Neural crest cell (in vitro differentiated cells): ENCODE measurements at regions not wholly inside any gene's neighbourhood (a gene's known extent, or its start where the extent isn't known, plus 50 kb on each side); places are given as distances from the start of the nearest gene placed in this dataset.

Experiments
- DNase-seq: peaks from one replicate; pipeline ENCODE4 v3.0.0; 2021; ENCODE audit warnings: low read depth, mixed read lengths, low spot score
- H3K27ac Mint-ChIP-seq: one replicate; pipeline ENCODE4 v1.8.0; 2021; ENCODE audit warnings: mild to moderate bottlenecking, mixed read lengths; ENCODE audit not compliant: unreplicated experiment
- H3K27me3 Mint-ChIP-seq: 2 replicates; pipeline ENCODE4 v1.8.0; 2021; ENCODE audit warnings: low read depth, mild to moderate bottlenecking, mixed read lengths
- H3K36me3 Mint-ChIP-seq: 2 replicates; pipeline ENCODE4 v1.8.0; 2021; ENCODE audit warnings: low read depth, mild to moderate bottlenecking, mixed read lengths
- H3K4me1 Mint-ChIP-seq: 2 replicates; pipeline ENCODE4 v1.8.0; 2021; ENCODE audit warnings: mixed read lengths
- H3K4me3 Mint-ChIP-seq: one replicate; pipeline ENCODE4 v1.8.0; 2021; ENCODE audit warnings: mild to moderate bottlenecking, mixed read lengths
- H3K9me3 Mint-ChIP-seq: 2 replicates; pipeline ENCODE4 v1.8.0; 2021; ENCODE audit warnings: mixed read lengths
- TF ChIP-seq, protein P1 (sequence below): fragments of 200-600 bp; sonication (generic); conservative IDR thresholded peaks from 2 replicates; pipeline ENCODE4 v1.5.0; 2021; ENCODE audit warnings: antibody characterized with exemption, mild to moderate bottlenecking

DNA sequence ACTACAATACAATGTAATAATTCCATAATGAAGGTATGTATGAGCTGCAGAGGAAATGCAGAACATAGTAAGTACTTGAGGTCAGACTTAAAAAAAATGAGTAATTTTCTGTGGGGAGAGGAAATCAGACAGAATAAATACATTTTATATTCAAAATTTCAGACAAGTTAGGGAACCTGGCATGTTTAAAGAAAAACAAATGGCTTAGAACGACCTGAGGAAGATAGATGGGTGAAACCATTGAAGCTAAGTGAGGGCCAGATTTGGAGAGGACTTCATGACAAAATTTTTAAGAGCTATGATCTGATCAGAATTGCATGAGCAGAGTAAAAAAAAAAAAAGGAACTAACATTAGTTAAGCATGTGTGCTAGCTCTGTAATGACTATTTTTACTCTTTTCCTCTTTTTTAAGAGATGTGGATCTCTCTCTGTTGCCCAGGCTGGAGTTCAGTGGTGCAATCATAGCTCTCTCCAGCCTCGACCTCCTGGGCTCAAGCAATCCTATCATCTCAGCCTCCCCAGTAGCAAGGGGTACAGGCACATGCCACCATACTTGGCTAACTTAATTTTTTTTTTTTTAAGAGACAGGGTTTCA lies 157.6 kb upstream of the PDE3A start:
- H3K36me3 Mint-ChIP-seq = no peaks in the 10 kb centered on the region
- TF ChIP-seq, protein P1, sequence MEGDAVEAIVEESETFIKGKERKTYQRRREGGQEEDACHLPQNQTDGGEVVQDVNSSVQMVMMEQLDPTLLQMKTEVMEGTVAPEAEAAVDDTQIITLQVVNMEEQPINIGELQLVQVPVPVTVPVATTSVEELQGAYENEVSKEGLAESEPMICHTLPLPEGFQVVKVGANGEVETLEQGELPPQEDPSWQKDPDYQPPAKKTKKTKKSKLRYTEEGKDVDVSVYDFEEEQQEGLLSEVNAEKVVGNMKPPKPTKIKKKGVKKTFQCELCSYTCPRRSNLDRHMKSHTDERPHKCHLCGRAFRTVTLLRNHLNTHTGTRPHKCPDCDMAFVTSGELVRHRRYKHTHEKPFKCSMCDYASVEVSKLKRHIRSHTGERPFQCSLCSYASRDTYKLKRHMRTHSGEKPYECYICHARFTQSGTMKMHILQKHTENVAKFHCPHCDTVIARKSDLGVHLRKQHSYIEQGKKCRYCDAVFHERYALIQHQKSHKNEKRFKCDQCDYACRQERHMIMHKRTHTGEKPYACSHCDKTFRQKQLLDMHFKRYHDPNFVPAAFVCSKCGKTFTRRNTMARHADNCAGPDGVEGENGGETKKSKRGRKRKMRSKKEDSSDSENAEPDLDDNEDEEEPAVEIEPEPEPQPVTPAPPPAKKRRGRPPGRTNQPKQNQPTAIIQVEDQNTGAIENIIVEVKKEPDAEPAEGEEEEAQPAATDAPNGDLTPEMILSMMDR = no peak
- no peak for DNase-seq
- H3K9me3 Mint-ChIP-seq = peaks cover 4% of the 10 kb centered on the region
- no peaks in the 10 kb centered on the region for H3K27me3 Mint-ChIP-seq
- peaks cover 30% of the 10 kb centered on the region for H3K4me1 Mint-ChIP-seq
- H3K4me3 Mint-ChIP-seq = no peak overlapping the region
- no peak overlapping the region for H3K27ac Mint-ChIP-seq

DNA sequence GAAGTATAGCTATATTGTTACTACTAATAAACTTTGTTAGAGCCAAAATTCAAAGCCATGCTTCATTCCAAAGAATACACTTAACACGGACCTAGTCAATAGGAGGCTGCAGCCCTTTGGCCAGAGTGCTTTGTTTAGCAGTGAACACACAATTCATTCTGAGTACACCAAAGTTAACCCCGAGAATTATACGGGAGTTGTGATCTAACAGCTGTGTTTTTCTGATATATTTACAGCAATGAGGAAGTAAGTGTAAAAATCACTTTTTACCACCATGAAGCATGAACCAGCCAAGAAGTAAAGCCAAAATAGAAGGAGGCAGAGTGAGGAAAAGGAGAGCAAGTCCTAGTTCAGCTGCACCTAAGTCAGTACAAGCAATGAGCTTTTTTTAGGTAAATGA lies 156.8 kb upstream of the PDE3A start:
- peaks cover 2% of the 10 kb centered on the region for H3K36me3 Mint-ChIP-seq
- H3K4me3 Mint-ChIP-seq = no peak overlapping the region
- peaks cover 10% of the 10 kb centered on the region for H3K9me3 Mint-ChIP-seq
- TF ChIP-seq, protein P1 = no peak
- no peak overlapping the region for H3K27ac Mint-ChIP-seq
- H3K27me3 Mint-ChIP-seq = no peaks in the 10 kb centered on the region
- DNase-seq = no peak
- peaks cover 30% of the 10 kb centered on the region for H3K4me1 Mint-ChIP-seq

DNA sequence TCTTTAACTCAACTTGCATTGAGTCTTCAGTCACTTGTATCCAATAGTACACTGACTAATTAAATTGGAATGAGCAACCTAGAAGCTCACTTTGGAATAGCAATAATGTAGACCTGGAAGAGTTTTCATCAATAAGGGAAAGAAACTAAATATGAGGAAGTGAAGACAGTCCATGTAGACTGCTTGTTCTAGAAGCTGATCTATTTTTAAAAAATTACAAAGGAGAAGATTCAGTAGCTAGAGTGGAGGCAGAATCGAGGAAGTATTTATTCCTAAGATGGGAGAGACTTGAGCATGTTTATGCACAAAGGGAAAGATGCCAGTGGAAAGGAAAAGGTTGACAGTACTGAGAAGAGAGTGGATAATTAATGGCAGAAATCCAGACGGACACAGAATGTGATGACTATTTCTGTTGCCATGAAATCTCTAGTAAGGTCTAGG lies 156.3 kb upstream of the PDE3A start:
- TF ChIP-seq, protein P1 = no peak
- Mint-ChIP-seq H3K4me1 (peaks cover 30% of the 10 kb centered on the region), H3K27ac (no peak overlapping the region), H3K4me3 (no peak overlapping the region), H3K36me3 (peaks cover 2% of the 10 kb centered on the region), H3K9me3 (peaks cover 12% of the 10 kb centered on the region), H3K27me3 (no peaks in the 10 kb centered on the region)
- no peak for DNase-seq

DNA sequence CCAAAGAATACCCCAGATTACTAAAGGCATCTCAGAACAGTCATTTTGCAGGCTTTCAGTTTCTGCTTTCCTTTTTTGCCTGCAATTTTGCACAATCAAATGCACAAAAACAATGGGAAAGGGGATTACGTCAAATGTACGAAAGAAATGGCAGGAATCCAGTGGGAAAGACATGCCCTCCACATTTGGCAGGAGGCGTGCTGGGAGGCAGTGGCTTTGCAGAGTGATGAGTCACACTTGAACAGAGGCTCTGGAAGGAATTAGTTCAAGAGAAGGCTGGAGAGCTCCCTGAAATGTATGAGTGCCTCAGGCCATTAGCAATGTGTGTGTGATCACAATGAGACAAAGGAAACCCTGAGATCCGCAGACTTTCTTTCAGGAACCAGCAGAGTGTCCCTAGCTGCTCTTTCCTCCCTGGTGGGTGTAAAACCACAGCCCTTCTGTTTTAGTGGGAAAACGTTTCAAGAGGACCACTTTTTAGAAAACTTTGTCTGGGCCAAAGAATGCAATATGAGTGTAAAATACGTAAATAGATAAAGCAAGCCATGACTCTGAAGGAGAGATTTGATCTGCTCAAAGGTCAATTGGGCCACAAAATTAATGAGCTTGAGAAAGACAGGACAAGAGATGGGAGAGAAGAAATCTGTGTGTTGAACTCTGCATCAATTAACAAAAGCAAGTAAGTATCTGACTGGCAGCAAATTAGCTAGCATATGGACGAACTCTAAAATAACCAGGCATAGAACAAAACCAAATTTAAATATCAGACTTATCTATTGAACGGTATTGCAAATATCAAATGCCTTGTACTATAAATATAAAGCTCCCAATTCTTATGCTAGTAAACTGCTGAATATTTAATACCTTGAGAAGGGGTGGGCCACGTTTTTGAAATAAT lies 155.4 kb upstream of the PDE3A start:
- TF ChIP-seq, protein P1 = no peak
- peak overlapping the region; percentile 57 for H3K4me3 Mint-ChIP-seq
- peaks cover 30% of the 10 kb centered on the region for H3K4me1 Mint-ChIP-seq
- H3K27ac Mint-ChIP-seq = peak overlapping the region; percentile 96
- DNase-seq = peak; percentile 37
- peaks cover 5% of the 10 kb centered on the region for H3K36me3 Mint-ChIP-seq
- H3K27me3 Mint-ChIP-seq = no peaks in the 10 kb centered on the region
- peaks cover 12% of the 10 kb centered on the region for H3K9me3 Mint-ChIP-seq

DNA sequence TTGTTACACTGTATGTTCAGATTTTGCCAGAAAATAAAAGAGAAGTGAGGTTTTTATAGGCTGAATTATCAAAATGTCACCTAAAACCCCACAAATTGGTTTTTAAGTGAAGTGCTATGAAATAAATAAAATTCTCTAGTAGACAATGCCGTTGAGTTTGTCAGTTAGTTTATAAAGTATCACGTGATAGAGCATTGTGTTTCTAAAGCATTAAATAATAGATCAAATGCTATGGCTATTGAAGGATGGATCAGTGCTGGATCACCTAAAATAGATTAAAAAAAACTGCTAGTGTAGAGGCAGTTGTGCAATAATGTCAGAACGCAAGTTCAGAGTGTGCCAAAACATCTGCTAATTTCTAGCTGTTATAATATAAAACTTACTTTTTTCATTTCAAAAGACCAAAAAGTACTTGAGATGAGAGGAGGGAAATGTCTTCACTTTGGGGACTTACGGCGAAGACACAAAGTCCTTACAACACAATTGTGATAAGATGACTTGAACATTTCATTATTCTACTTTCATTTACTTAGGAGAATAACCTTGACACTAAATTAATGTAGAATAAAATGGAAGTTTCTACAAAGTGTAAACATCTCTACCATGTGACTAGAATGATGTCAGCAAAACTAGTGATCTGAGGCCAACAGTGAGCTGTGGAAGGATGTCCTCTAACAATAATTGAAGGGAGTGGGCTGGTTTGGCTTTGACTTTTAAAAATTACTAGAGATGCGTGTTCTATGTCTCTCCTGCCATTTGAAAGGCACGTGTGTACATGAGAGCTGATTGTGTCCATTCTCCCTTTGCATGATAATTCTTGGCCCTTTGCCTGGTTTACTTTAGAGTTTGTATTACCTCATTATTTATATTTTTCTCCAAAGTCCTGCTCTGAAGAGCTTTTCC lies 154.4 kb upstream of the PDE3A start:
- Mint-ChIP-seq H3K4me1 (peaks cover 30% of the 10 kb centered on the region), H3K27me3 (no peaks in the 10 kb centered on the region), H3K9me3 (peaks cover 12% of the 10 kb centered on the region), H3K27ac (no peak overlapping the region), H3K4me3 (no peak overlapping the region), H3K36me3 (peaks cover 5% of the 10 kb centered on the region)
- DNase-seq = no peak
- TF ChIP-seq, protein P1 = no peak
